ENCODE measurements at regions not wholly inside any gene's neighbourhood (a gene's known extent, or its start where the extent isn't known, plus 50 kb on each side); places are given as distances from the start of the nearest gene placed in this dataset.

DNA sequence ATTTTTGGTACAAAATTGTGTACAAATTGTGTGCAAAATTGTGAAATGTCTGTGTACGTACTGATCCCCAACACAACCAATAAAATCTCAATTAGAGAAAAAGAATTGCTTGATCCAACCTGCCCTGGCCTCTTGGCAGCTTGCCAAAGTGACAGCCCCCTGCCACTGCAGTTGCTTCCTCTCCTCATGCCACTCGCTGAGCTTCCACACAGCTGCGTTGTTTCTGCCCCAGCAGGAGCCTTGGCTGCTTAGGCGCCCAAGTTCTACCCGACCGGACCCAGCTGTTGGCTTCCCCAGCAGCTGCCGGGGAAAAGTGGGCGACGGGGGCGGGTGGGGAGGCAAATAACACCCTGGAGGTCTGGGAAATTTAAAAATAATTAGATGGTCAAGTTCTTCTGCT lies 171.8 kb upstream of the ATF7IP start:
- Histone ChIP-seq H3K9me3 (ENCODE audit: control insufficient read depth in 1 of 2, insufficient read depth in 1 of 2, low read length in 2 of 2) (no peaks in the 10 kb centered on the region), H3K27ac (ENCODE audit: low read depth in 1 of 2, low read length in 2 of 2) (no peak overlapping the region), H3K4me1 (ENCODE audit: insufficient read depth, low read length) (no peaks in the 10 kb centered on the region), H3K4me3 (ENCODE audit: low read length) (no peak overlapping the region), H3K36me3 (ENCODE audit: insufficient read depth, low read length) (no peaks in the 10 kb centered on the region), H3K27me3 (ENCODE audit: control insufficient read depth in 1 of 2, insufficient read depth in 2 of 2, low read length in 2 of 2) (peaks cover 5 to 6% of the 10 kb centered on the region in 2 experiments)
- ChIA-PET CTCF (no interaction called here), POLR2A (no interaction called here)
- intact Hi-C loops (cut with DNase I, micrococcal nuclease): no loop called here
- H3K4me3 Mint-ChIP-seq: no peak overlapping the region
- H3K4me1 Mint-ChIP-seq (ENCODE audit: low read depth): no peaks in the 10 kb centered on the region
- ATAC-seq (ENCODE audit: poor library complexity) (no peak), DNase-seq (no peak)
- no peak for TF ChIP-seq CTCF (IDR thresholded peaks at IDR 0.05)
- H3K36me3 Mint-ChIP-seq (ENCODE audit: low read depth): no peaks in the 10 kb centered on the region
- H3K27ac Mint-ChIP-seq: no peak overlapping the region
- H3K27me3 Mint-ChIP-seq: peaks cover 11% of the 10 kb centered on the region
- no peaks in the 10 kb centered on the region for H3K9me3 Mint-ChIP-seq

- ChIA-PET CTCF (no interaction called here), POLR2A (no interaction called here)
- H3K36me3 Mint-ChIP-seq (ENCODE audit: low read depth): no peaks in the 10 kb centered on the region
- no peaks in the 10 kb centered on the region for H3K36me3 ChIP-seq (ENCODE audit: insufficient read depth, low read length)
- no peak overlapping the region for H3K27ac ChIP-seq (ENCODE audit: low read depth in 1 of 2, low read length in 2 of 2)
- ATAC-seq (ENCODE audit: poor library complexity) (no peak), DNase-seq (no peak)
- H3K9me3 ChIP-seq (ENCODE audit: control insufficient read depth in 1 of 2, insufficient read depth in 1 of 2, low read length in 2 of 2): no peaks in the 10 kb centered on the region
- no peaks in the 10 kb centered on the region for H3K4me1 ChIP-seq (ENCODE audit: insufficient read depth, low read length)
- H3K27me3 ChIP-seq (ENCODE audit: control insufficient read depth in 1 of 2, insufficient read depth in 2 of 2, low read length in 2 of 2): peaks cover 5 to 6% of the 10 kb centered on the region in 2 experiments
- TF ChIP-seq CTCF (IDR thresholded peaks at IDR 0.05): no peak
- H3K4me3 Mint-ChIP-seq: no peak overlapping the region
- no peaks in the 10 kb centered on the region for H3K4me1 Mint-ChIP-seq (ENCODE audit: low read depth)
- H3K9me3 Mint-ChIP-seq: no peaks in the 10 kb centered on the region
- peaks cover 5% of the 10 kb centered on the region for H3K27me3 Mint-ChIP-seq
- H3K4me3 ChIP-seq (ENCODE audit: low read length): no peak overlapping the region
- intact Hi-C loops (cut with DNase I, micrococcal nuclease): no loop called here
- H3K27ac Mint-ChIP-seq: no peak overlapping the region
Observed at GRCh38 chr12:14194572-14194971, 170.9 kb upstream of the ATF7IP start.

DNA sequence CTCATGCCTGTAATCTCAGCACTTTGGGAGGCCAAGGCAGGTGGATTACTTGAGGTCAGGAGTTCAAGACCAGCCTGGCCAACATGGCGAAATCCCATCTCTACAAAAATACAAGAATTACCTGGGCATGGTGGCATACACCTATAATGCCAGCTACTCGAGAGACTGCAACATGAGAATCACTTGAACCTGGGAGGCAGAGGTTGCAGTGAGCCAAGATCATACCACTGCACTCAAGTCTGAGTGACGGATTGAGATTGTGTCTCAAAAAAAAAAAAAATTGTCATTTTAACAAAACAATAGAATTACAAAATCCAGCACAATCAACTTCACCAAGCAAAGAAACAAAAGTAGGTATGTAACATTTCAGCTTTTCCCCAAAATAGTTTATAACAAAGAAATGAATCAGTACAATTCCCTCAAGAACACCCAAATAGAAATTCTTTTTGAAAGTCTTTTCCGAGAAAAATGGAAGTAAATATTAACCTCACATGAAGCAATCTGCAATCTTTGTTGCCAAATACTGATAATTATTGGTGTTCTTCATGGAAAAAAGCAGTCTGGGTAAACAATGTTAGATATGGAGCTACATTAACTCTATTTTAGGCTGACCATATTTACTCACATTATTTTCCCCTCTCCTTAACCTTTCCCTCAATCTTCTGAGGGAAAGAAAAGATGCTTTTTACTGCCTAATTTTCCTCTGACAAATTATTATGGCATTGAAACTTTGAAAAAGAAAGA lies 165.9 kb upstream of the ATF7IP start:
- POLR2A ChIA-PET: no interaction called here
- H3K36me3 ChIP-seq (ENCODE audit: insufficient read depth, low read length): no peaks in the 10 kb centered on the region
- peaks cover 4% of the 10 kb centered on the region for H3K9me3 Mint-ChIP-seq
- H3K4me3 ChIP-seq (ENCODE audit: low read length): no peak overlapping the region
- H3K4me1 ChIP-seq (ENCODE audit: insufficient read depth, low read length): no peaks in the 10 kb centered on the region
- no peak overlapping the region for H3K4me3 Mint-ChIP-seq
- ATAC-seq (ENCODE audit: poor library complexity) (no peak), DNase-seq (no peak)
- CTCF ChIA-PET: no interaction called here
- no peaks in the 10 kb centered on the region for H3K27me3 Mint-ChIP-seq
- H3K27me3 ChIP-seq (ENCODE audit: control insufficient read depth in 1 of 2, insufficient read depth in 2 of 2, low read length in 2 of 2): peaks cover 0 to 2% of the 10 kb centered on the region in 2 experiments
- H3K36me3 Mint-ChIP-seq (ENCODE audit: low read depth): no peaks in the 10 kb centered on the region
- TF ChIP-seq CTCF (IDR thresholded peaks at IDR 0.05): no peak
- H3K4me1 Mint-ChIP-seq (ENCODE audit: low read depth): no peaks in the 10 kb centered on the region
- no peak overlapping the region for H3K27ac ChIP-seq (ENCODE audit: low read depth in 1 of 2, low read length in 2 of 2)
- H3K9me3 ChIP-seq (ENCODE audit: control insufficient read depth in 1 of 2, insufficient read depth in 1 of 2, low read length in 2 of 2): no peaks in the 10 kb centered on the region
- H3K27ac Mint-ChIP-seq: no peak overlapping the region
- intact Hi-C loops (cut with DNase I, micrococcal nuclease): no loop called here

All from CD4-positive, alpha-beta T cell (primary cell).